SKM-1 (cell line): ENCODE measurements at regions not wholly inside any gene's neighbourhood (a gene's known extent, or its start where the extent isn't known, plus 50 kb on each side); places are given as distances from the start of the nearest gene placed in this dataset.

ENCODE experiments used
- DNase-seq: peaks from one replicate; lab custom pipeline; 2025; ENCODE audit not compliant: unreplicated experiment; lab: John Stamatoyannopoulos, UW

DNA sequence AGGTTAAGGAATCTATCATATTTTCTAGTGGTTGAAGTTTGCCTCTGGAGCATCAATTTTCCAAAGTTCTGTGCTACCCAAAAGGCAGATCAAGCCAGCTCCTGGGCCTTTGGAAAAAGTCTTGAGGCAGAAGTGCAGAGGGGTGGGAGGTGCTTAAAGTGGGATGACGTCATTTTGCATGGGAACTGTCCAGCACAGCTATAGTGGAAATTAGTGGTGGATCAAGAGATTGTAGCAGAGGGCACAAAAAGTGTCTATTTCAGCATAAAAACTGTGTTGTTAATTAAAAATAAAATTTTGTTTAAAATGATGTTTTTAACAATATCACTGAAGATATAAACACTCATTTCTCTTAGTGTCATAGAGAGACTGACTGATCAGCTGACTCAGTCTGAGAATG is 221.9 kb downstream of the LRRN1 start:
- no peak for DNase-seq

DNA sequence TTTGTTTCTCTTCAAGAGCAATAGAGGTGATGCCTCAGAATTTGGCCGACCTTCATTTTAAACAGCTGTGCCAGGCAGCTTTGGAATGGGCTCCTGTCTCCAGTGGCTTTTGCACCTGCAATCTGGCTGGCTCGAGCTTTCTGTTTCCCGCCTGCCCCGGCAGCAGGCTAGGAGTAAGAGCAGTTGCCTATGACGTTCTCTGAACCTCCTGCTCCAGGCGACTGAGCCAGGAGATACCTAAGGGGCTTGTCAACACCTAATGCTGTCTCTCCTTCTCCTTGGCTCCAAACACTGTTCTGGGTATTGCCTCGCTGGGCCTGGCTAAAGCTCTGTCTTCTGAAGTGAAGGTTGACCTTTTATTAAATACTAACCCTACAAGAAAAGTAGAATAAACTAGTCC is 229.9 kb downstream of the LRRN1 start:
- DNase-seq = no peak

DNA sequence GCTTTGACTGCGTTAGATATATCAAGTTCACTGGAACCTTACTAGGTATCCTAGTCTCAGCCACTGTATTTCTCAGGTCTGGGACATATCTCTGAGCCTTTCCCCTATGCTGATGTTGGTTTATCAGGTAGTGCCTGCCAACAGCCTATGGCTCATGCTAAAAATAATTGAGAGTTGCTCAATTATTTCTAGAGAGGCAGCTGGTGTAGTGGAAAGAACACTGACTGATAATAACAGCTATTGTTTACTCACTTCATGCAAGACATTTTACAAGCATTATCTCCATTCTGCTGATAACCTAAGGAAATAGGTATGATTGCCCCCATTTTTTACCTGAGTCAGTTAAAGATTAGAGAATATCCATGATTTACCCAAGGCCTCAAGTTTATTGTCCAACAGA is 231.4 kb downstream of the LRRN1 start:
- DNase-seq = no peak

DNA sequence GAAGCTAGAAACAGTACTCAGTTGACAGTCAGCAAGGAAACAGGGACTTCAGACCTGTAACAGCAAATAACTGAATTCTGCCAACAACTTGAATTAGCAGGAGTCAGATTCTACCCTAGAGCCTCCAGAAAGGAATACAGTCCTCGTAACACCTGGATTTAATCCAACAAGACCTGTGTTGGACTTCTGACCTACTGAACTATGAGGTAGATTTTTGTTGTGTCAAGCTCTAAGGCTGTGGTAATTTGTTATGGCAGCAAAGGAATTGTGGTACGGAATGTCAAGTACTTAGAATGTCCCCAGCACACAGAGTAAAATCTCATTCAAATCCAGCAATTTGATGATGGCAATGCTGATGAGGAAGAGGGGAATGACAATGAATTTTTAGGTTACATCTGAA is 234.1 kb downstream of the LRRN1 start:
- DNase-seq = no peak

DNA sequence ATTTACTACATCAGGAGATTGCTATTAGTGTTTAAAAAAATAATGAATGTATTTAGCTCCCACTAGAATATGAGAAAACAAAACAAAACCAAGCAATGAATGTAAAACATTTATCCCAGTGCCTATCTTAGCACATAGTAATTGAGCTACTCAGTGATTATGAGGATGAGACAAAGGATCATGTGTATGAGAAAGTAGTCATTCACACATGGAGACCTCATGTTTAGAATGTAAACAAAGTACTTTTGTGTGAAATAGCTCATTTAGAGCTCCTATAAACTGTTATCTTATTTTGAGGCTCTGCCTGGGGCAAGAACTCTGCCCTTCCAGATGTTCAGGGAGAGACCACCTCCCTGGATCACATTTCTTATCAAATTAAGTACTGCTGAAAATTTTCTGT is 236.8 kb downstream of the LRRN1 start:
- DNase-seq = no peak

DNA sequence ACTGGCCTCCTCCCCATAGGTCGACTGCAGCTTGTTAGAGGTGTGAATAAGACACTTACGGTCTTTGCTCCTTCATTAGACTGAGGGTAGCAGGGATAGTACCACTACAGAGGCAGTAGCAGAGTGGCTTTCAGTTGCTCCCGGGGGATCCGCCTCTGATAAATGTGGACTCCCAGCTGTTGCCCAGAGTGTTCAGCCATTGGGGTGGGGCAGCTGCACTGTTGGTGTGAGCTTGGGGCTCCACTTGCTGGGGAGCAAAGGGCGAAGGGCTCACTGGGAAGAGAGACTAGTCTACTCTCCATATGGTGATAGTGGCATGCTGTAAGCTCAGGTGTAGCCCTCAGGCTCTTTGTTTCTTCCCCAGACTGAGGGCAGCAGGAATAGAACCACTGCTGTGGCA is 239.1 kb downstream of the LRRN1 start:
- DNase-seq = no peak

DNA sequence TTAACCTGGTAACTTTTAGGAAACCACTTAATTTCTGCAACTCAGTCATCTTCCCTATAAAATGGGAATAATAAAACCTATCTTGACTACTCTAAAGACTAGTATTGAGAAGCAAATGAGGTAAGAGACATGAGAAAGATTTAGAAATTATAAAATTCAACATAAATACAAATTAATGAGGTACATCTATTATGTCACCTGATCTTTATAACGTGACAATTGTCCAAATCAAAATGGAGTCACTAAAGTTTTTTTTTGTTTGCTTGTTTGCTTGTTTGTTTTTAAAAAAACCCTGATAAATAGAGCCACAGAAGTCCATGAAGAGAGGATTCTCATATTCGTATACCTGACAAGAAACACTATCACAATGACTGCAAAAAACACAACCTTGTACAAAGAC is 242.8 kb downstream of the LRRN1 start:
- no peak for DNase-seq

DNA sequence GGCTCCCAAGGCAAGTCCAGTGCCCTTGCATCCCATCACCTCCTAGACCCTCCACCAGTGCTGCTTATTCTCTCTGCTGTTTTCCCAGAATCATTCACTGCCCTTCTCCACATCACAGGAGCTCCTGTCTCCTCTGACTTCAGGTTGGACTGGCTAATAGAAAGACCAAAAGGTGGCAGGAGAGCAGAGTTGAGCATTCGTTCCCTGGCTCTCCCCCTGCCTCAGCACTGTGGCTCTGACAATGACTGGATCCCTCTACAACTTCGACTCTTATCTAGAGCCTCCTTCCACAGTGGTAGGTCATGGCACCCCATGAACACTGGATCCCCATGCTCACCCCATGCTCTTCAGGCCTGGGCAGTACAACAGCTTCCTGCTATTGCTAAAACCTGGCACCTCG is 243.6 kb downstream of the LRRN1 start:
- DNase-seq = no peak

DNA sequence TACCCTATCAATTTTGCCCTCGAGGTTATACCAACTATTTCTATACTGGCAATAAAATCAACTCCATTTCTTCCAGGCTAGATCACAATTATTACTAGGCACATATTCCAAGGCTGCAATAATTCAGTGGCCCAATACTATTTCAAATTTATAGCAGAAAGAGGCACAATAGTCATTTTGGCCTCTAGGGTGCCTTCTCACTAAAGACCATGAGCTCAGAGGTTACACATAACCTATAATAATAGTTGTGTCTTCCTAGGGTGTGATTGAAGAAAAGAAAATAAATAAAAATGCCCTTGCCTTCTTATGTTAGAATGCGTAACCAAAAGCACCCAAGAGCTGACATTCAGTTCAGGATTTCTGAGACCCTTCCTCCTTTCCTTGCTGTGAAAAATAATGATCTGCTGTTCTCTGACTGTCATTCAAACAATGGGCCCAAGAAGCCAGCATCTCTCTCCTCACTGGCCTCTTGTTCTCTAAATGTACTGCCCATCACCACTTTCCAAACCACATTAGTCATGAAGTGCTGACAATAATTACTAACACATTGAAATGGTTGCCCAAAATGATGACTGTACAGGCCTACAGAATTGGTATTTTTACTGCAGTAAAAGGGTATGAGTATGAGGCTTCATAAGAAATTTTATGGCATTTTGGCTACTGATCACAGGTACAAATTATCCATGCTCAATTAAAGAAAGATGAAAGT is 244.8 kb downstream of the LRRN1 start:
- no peak for DNase-seq

DNA sequence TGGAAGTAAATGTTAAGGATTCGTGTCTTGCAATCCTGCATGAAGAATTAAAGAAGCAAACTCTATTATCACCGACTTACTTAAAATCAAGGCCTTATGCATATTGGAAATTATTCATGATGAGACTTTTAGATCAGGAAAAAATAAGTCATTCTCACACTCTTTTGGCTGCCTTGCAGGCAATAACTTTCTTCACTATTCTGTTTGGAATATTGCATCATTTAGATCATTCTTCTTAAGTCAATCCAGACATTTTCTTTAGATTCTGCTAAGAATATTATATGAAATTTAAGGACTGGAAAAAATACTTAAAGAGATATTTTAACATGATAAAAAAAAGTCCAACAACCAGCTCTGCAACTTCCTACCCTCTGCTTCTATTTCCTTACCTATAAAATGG is 245.4 kb downstream of the LRRN1 start:
- DNase-seq = no peak

DNA sequence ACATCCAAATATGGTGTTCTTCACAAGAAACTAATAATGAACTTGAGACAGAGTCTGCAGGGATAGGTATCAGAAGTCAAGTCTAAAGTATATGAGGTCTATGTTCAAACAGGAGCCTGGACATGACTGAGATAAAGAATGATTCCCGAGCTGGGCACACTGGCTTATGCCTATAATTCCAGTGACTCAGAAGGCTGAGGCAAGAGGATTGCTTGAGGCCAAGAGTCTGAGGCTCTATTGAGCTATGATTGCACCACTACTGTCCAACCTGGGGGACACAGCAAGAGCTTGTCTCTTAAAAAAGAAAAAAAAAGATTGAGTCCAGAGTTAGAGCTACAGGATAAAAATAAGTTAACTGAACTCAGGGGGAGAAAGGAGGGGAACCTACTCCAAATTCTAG is 246.5 kb downstream of the LRRN1 start:
- no peak for DNase-seq

DNA sequence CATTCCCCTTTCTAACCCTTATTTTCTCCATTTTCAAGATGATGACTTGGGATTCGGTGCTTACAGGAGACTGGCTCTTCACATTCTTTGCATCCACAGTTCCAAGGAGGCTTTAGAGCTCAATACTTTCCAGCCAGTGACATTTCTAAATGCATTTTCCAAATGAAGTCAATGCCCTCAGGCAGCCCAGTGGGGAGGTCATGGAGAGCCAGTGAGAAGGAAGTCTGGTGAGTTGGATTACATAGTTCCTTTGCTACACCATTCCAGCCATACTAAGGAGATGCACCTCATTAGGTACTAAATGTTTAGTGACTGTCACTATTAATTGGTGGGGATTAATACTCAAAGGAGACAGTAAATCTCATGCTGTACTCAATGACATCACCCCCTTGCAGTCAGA is 248.1 kb downstream of the LRRN1 start:
- DNase-seq = no peak

DNA sequence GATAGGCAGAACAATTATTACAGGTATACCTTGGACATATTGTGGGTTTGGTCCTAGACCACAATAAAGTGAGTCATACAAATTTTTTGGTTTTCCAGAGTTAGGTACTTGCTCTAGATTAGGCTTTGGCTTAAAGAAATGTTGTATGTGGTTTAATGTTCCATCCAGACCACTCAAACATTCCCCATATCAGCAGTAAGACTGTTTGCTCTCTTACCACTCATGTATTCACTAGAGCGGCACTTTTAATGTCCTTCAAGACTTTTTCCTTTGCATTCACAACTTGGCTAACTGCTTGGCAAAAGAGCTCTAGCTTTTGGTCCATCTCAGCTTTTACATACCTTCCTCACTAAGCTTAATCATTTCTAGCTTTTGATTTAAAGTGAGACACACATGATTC is 250.5 kb upstream of the SETMAR start:
- no peak for DNase-seq

DNA sequence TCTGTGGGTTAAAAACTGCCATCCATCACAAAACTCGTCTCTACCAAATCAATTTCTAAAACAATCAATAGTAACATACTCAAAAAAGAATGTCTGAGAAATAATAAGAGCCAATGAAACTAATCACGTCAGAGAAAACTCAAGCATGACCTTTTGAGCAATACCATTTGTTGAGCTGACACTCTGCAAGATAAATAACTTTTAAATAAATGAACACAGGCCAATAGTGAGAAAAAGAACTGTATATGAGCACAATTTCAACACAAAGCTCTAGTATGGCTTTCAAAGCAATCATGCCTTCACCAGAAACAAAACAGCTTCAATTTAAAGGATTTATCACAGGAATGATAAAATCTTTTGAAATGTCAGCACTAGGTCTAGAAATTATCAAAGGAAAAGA is 249.2 kb upstream of the SETMAR start:
- no peak for DNase-seq

DNA sequence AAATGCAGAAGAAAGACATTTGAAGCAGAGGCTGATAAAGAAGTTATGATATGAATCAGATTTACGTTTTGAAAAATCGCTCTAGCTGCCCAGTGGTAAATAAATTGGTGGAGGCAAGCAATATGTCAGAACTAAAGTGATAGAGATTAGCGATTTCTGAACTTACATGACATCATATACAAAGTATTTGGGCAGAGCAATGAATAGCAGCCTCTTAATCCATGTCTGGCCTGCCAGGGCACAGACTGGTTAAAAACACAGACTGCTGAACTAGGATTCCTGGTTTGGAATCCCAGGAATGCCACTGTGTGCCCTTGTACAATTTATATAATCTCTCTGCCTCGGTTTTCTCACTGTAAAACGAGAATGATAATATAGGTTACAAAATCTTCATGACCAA is 243.1 kb upstream of the SETMAR start:
- no peak for DNase-seq

DNA sequence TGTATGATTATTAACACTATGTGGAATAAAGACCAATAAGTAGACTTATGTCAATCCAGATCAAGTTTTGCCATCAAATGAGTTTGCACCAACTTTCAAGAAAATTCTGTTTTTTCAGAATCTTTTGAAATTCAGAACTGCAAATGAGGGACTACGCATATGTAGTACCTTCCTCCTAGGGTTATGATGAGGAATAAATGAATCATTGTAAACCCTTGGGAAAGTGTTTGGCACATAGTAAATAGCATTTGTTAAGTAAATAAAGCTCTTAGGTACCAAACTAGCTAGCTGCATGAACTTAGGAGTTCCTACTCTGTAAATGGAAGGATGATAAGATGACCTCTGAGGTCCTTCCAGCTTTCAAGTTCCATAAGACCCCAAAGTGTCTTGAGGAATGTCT is 242.6 kb upstream of the SETMAR start:
- no peak for DNase-seq

DNA sequence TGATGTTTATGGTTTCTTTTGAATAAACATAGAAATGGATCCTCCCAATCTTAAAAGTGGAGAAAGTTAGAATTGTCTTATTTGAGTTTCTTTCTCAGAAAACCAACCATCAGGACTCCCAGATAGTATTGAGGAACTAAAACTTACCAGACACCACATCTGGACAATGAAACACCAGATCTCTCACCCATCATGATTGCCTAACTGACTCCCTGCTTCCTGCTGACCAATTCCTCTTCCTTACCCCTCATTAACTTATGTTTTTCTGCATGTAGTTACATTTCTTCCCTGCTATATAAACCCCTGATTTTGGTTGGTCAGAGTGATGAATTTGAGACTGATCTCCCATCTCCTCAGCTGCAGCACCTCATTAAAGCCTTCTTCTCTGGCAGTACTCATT is 242.0 kb upstream of the SETMAR start:
- DNase-seq = no peak

DNA sequence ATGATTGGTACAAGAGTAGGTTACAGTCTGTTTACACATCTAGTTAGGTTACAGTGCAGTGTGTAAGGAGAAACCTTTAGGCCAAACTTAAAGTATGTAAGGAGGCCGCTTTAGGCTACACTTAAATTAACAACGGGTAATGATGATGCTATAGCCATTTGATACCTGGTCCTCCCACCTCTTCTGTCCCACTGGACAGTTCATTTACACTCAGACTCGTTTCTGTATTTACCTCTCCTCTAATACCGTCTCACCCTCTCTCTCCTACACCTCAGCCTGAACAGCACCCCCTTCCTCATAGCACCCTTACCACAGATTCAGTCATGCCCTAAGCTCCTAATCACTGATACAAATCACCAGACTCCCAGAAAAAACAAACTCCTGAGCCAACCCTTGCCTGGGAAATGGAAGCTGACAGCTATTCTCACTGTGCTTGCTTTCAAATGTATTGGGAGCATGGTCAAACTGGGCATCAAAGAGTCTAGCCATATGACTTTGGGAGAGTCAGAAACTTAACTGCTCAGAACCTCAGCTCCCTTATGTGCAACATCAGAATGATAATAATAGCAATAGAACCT is 241.3 kb upstream of the SETMAR start:
- no peak for DNase-seq

DNA sequence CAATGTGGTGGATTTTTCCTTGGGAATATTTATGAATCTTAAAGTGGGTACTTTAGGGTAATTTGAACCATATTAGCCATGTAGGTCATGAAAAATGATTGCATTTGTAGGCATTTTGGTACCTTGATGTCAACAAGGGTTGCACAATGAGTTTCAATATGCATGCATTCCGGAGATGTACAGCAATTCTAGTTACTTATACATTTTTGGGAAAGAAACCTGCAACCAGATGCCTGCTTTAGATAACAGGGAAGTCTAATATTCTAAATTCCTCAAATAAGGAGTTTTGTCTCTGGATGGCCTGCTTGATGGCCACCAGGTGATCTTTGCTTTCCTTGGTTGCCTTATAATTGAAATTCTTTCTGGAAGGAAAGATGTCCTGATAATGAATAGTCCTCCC is 240.5 kb upstream of the SETMAR start:
- DNase-seq = no peak

DNA sequence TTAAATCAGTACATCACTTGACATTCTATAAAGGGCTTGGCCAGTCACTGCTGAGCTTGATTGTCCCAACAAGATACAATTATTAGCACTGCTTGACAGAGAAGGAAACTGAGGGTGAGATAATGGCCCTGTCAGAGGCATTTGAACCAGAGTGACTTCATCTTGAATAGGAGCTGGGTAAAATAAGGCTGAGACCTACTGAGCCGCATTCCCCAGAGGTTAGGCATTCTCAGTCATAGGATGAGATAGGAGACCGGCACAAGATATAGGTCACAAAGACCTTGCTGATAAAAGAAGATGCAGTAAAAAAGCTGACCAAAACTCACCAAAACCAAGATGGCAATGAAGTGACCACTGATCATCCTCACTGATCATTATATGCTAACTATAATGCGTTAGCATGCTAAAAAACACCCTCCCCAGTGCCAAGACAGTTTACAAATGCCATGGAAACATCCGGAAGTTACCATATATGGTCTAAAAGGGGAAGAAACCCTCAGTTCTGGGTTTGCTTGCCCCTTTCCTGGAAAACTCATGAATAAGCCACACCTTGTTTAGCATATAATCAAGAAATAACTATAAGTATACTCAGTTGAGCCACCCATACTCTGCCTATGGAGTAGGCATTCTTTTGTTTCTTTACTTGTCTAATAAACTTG is 239.1 kb upstream of the SETMAR start:
- DNase-seq = no peak

DNA sequence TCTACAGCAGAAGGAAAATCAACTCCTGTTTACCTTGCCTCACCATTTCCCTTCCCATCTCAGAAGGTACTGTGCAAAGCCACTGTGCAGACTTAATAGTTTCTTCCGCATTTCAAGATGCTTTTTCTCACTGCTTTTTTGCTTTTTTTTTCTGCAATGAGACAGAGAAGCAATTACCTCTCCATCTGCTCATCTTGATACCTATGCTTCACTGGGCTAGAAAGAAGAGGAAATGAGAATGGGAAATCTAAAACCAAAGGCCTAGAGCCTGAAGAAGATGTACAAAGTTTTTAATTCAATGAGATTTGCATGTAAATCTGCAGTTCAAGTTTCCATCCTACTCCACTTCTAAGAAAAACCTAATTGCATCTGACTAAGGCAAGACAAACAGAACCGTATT is 238.1 kb upstream of the SETMAR start:
- no peak for DNase-seq

DNA sequence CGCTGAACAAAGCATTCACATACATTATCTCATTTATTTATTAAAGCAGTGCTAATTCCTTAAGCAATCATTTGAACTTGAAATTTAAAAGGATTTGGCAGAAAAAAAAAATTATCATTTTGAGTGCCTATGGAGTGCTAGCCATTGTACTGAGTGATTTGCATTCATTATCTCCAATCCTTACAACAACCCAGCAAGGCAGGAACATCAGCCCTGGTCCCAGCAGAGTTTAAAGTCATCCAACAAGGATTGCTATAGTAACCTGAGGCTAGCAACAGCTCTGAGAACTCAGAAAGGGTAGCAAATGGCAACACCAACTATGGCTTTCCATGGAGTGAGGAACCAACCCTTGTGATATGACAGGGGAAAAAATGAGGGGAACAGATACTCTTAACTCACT is 237.6 kb upstream of the SETMAR start:
- DNase-seq = no peak

DNA sequence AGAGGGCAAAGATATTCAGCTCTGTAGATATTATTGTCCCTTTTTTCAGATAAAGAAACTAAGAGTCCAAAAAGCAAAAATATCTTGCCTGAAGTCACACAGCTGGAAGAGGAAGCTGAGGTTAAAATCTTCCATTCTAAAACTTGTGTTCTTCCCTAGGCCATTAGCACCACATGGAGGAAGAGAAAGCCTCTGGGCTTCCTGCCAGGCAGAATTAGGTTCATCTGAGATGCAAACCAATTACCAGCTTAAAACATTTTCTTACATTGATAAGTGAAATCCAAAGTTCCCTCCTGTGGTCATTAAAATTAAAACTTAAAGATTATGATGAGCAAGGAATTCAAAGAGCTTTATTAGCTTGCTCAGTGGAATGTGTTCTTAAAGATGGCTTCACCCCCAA is 235.3 kb upstream of the SETMAR start:
- no peak for DNase-seq
